Choroid plexus epithelial cell (primary cell): ENCODE measurements at regions not wholly inside any gene's neighbourhood (a gene's known extent, or its start where the extent isn't known, plus 50 kb on each side); places are given as distances from the start of the nearest gene placed in this dataset.
"Not testable (repeated sequence)": the region's sequence is repeated elsewhere in the genome, so short reads cannot be mapped to it uniquely, and the experiment has no call there.

Experiments used
- DNase-seq: peaks from one replicate; pipeline ENCODE4 v3.0.0-alpha.2; 2010; ENCODE audit warnings: low read depth
- H3K4me3 ChIP-seq: 2 replicates; pipeline ENCODE4 v1.5.1; 2011; ENCODE audit warnings: low read depth, mild to moderate bottlenecking, control low read depth, low read length, moderate library complexity
- CTCF ChIP-seq: conservative IDR thresholded peaks from 2 replicates; pipeline ENCODE4 v1.5.1; 2011; ENCODE audit warnings: low read depth, mild to moderate bottlenecking, control low read depth, inconsistent platforms, low read length, moderate library complexity

GRCh38 chr14:23725528-23725927 is 89.4 kb downstream of the DHRS2 start:
- H3K4me3 ChIP-seq: no peak overlapping the region
- TF ChIP-seq CTCF: no peak
- DNase-seq: no peak

GRCh38 chr14:23725980-23726710 is 90.0 kb downstream of the DHRS2 start:
- TF ChIP-seq CTCF: no peak
- DNase-seq: no peak

GRCh38 chr14:23727566-23728335 is 91.6 kb downstream of the DHRS2 start:
- H3K4me3 ChIP-seq: no peak overlapping the region
- DNase-seq: peak; percentile 56
- TF ChIP-seq CTCF: peak; percentile 60

More at GRCh38 chr14:23725980-23726710, 90.0 kb downstream of the DHRS2 start:
- H3K4me3 ChIP-seq: no peak overlapping the region

- no peak for DNase-seq
- TF ChIP-seq CTCF: no peak
- H3K4me3 ChIP-seq: no peak overlapping the region
Measured at GRCh38 chr14:23728791-23729190, 92.6 kb downstream of the DHRS2 start.

- no peak overlapping the region for H3K4me3 ChIP-seq
- DNase-seq: no peak
- peak; percentile 23 for TF ChIP-seq CTCF
Measured at GRCh38 chr14:23729720-23730387, 93.7 kb downstream of the DHRS2 start.

GRCh38 chr14:23735394-23735793 is 99.2 kb downstream of the DHRS2 start:
- DNase-seq: no peak
- H3K4me3 ChIP-seq: no peak overlapping the region
- TF ChIP-seq CTCF: no peak

- H3K4me3 ChIP-seq, DNase-seq: not testable (repeated sequence)
Measured at GRCh38 chr14:23744368-23744767, 108.2 kb downstream of the DHRS2 start.
